ENCODE measurements at regions not wholly inside any gene's neighbourhood (a gene's known extent, or its start where the extent isn't known, plus 50 kb on each side); places are given as distances from the start of the nearest gene placed in this dataset.

DNA sequence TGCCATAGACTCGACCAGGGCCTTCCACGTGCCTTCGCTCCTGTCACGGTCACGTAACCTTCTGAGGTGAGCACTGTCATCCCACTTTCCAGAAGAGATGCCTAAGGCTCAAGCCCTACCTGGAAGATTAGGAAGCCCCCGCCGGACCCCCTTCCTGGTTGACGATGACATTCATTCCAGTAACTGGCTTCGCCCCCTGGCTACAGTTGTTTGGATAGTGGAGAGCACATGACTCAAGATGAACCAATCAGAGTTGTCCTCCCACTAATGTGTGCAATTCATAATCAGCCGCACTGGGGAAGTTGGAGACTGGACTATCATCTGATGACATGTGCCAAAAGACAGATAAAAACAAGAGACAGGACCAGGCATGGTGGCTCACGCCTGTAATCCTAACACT, 104.0 kb upstream of the GJB5 start:
- Histone ChIP-seq H3K4me3 (replicated peaks; ENCODE audit: insufficient read depth, low read length) (no peak overlapping the region), H3K27me3 (ENCODE audit: insufficient read depth, poor library complexity, severe bottlenecking) (no peaks in the 10 kb centered on the region), H3K27ac (replicated peaks) (no peak overlapping the region)
- no peak for DNase-seq (ENCODE audit: low read depth in 1 of 2, low spot score in 1 of 2)
- TF ChIP-seq, protein P1, sequence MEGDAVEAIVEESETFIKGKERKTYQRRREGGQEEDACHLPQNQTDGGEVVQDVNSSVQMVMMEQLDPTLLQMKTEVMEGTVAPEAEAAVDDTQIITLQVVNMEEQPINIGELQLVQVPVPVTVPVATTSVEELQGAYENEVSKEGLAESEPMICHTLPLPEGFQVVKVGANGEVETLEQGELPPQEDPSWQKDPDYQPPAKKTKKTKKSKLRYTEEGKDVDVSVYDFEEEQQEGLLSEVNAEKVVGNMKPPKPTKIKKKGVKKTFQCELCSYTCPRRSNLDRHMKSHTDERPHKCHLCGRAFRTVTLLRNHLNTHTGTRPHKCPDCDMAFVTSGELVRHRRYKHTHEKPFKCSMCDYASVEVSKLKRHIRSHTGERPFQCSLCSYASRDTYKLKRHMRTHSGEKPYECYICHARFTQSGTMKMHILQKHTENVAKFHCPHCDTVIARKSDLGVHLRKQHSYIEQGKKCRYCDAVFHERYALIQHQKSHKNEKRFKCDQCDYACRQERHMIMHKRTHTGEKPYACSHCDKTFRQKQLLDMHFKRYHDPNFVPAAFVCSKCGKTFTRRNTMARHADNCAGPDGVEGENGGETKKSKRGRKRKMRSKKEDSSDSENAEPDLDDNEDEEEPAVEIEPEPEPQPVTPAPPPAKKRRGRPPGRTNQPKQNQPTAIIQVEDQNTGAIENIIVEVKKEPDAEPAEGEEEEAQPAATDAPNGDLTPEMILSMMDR (IDR thresholded peaks at IDR 0.05; ENCODE audit: insufficient read depth, low read length): no peak
- TF ChIP-seq GABPA (IDR thresholded peaks at IDR 0.05; ENCODE audit: low read depth): no peak
- TF ChIP-seq, protein P2, sequence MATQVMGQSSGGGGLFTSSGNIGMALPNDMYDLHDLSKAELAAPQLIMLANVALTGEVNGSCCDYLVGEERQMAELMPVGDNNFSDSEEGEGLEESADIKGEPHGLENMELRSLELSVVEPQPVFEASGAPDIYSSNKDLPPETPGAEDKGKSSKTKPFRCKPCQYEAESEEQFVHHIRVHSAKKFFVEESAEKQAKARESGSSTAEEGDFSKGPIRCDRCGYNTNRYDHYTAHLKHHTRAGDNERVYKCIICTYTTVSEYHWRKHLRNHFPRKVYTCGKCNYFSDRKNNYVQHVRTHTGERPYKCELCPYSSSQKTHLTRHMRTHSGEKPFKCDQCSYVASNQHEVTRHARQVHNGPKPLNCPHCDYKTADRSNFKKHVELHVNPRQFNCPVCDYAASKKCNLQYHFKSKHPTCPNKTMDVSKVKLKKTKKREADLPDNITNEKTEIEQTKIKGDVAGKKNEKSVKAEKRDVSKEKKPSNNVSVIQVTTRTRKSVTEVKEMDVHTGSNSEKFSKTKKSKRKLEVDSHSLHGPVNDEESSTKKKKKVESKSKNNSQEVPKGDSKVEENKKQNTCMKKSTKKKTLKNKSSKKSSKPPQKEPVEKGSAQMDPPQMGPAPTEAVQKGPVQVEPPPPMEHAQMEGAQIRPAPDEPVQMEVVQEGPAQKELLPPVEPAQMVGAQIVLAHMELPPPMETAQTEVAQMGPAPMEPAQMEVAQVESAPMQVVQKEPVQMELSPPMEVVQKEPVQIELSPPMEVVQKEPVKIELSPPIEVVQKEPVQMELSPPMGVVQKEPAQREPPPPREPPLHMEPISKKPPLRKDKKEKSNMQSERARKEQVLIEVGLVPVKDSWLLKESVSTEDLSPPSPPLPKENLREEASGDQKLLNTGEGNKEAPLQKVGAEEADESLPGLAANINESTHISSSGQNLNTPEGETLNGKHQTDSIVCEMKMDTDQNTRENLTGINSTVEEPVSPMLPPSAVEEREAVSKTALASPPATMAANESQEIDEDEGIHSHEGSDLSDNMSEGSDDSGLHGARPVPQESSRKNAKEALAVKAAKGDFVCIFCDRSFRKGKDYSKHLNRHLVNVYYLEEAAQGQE (IDR thresholded peaks at IDR 0.05; ENCODE audit: insufficient replicate concordance, low read depth): no peak
- no peak for TF ChIP-seq POLR2AphosphoS5 (IDR thresholded peaks at IDR 0.05; ENCODE audit: low read depth)

DNA sequence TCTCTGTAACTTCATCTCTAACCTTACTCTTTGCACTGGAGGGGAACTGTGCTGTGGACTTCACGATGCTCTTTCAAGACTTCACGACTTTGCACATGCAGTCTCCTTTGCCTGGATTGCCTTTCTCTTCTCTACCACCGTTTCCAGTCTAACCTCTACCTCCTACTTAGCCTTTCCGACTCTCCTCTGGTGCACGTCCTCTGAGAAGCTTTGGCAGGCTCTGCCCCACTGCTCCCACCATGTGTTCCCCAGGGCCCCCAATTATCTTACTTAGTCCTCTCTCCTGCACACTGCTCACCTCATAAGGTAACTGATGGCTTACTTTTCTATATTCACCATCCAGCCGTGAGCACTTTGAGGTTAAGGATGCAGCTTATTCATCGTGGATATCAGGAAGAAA, 101.7 kb upstream of the GJB5 start:
- TF ChIP-seq SPI1 (IDR thresholded peaks at IDR 0.05; ENCODE audit: borderline replicate concordance, low read depth): no peak
- TF ChIP-seq, protein P2 (IDR thresholded peaks at IDR 0.05; ENCODE audit: insufficient replicate concordance, low read depth): no peak
- no peak for TF ChIP-seq GABPA (IDR thresholded peaks at IDR 0.05; ENCODE audit: low read depth)
- TF ChIP-seq POLR2AphosphoS5 (IDR thresholded peaks at IDR 0.05; ENCODE audit: low read depth): no peak
- TF ChIP-seq, protein P1 (IDR thresholded peaks at IDR 0.05; ENCODE audit: insufficient read depth, low read length): no peak

DNA sequence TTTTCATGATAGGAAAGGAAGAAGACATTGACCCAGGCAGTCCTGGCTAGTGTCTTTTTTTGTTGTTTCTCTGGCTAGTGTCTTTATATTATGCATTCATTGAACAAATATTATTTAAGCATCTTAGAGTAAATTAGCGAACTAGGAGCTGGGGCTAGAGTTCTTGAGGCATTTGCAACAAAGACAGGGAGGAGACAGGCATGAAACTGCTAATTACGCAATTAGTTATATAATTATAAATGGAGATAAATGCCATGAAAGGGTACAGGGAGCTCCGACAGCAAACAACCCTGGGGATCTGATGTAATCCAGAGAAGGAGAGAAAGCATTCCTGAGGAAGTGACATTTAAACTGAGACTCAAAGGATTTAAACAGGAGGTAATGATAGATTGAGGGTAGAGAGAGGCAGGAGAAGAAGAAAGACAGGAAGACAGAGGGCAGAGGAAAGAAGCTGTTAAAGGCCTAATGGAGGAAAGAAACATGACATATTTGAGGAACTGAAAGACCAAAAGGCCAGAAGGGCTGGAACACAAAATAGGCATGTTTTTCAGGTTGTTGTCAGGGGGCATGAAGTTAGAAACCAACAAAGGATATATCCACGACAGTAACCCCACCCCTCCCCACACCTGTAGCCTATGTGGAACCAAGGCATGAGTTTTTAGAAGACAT, 99.5 kb upstream of the GJB5 start:
- TF ChIP-seq, protein P1 (IDR thresholded peaks at IDR 0.05; ENCODE audit: insufficient read depth, low read length): no peak
- TF ChIP-seq, protein P2 (IDR thresholded peaks at IDR 0.05; ENCODE audit: insufficient replicate concordance, low read depth): no peak
- TF ChIP-seq GABPA (IDR thresholded peaks at IDR 0.05; ENCODE audit: low read depth) (no peak), SPI1 (IDR thresholded peaks at IDR 0.05; ENCODE audit: borderline replicate concordance, low read depth) (no peak), POLR2AphosphoS5 (IDR thresholded peaks at IDR 0.05; ENCODE audit: low read depth) (no peak)
- no peak for DNase-seq (ENCODE audit: low read depth in 1 of 2, low spot score in 1 of 2)
- Histone ChIP-seq H3K27ac (replicated peaks) (no peak overlapping the region), H3K4me3 (replicated peaks; ENCODE audit: insufficient read depth, low read length) (no peak overlapping the region), H3K27me3 (ENCODE audit: insufficient read depth, poor library complexity, severe bottlenecking) (no peaks in the 10 kb centered on the region)

More for the DNA sequence above, 101.7 kb upstream of the GJB5 start:
- DNase-seq (ENCODE audit: low read depth in 1 of 2, low spot score in 1 of 2): no peak
- no peaks in the 10 kb centered on the region for H3K27me3 ChIP-seq (ENCODE audit: insufficient read depth, poor library complexity, severe bottlenecking)
- H3K4me3 ChIP-seq (replicated peaks; ENCODE audit: insufficient read depth, low read length): no peak overlapping the region
- no peak overlapping the region for H3K27ac ChIP-seq (replicated peaks)

All from HL-60 (cell line).